ENCODE measurements at regions not wholly inside any gene's neighbourhood (a gene's known extent, or its start where the extent isn't known, plus 50 kb on each side); places are given as distances from the start of the nearest gene placed in this dataset.

DNA sequence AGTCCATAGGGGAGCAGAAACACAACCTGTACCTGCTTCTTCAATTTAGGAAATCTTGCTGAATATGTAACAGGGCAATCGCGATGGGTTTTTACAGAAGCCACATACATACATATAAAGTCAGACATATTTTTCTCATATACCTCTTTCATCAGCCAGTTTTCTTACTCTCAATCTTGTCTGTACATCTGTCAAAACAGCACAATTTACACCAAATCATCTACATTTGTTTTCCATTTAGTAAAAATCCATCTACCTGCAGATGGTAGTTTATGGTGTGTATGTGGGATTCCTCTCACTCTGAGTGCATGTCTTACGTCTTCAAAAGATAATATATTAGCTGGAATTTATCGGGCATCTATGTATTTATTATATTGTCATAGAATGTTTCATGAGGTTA lies 208.7 kb downstream of the ZPLD1 start:
- H3K4me1 ChIP-seq (ENCODE audit: control insufficient read depth in 1 of 2, insufficient read depth in 2 of 2, low read length in 2 of 2): no peaks in the 10 kb centered on the region

DNA sequence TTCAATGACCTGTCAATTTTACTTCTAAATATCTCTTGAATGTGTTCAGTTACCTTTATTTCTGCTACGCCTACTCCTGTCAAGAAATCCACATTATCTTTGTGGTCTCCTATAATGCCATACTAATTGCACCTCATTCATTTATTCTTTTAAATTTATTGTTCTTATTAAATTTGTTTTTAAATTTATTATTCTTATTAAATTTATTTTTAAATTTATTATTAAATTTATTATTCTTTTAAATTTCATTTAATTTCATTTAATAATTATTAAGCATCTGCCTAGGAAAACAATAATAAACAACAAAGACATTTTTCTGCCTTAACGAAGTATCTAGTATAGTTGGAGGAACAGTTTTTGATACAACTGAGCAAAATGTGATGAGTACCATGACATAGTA lies 211.7 kb downstream of the ZPLD1 start:
- Histone ChIP-seq H3K4me1 (ENCODE audit: control insufficient read depth in 1 of 2, insufficient read depth in 2 of 2, low read length in 2 of 2) (no peaks in the 10 kb centered on the region), H3K36me3 (ENCODE audit: control insufficient read depth in 1 of 2, insufficient read depth in 2 of 2, low read length in 2 of 2) (no peaks in the 10 kb centered on the region), H3K9me3 (ENCODE audit: control insufficient read depth in 1 of 2, low read length in 2 of 2) (no peaks in the 10 kb centered on the region), H3K4me3 (ENCODE audit: low read depth in 1 of 2, low read length in 2 of 2) (no peak overlapping the region), H3K9ac (ENCODE audit: low read depth in 1 of 2, low read length in 2 of 2) (no peak overlapping the region), H3K27ac (ENCODE audit: low read depth, low read length) (no peak overlapping the region), H3K27me3 (ENCODE audit: control insufficient read depth in 1 of 2, insufficient read depth in 2 of 2, low read length in 2 of 2) (no peaks in the 10 kb centered on the region)

More for the DNA sequence above, 208.7 kb downstream of the ZPLD1 start:
- H3K9ac ChIP-seq (ENCODE audit: low read depth in 1 of 2, low read length in 2 of 2): no peak overlapping the region
- no peaks in the 10 kb centered on the region for H3K36me3 ChIP-seq (ENCODE audit: control insufficient read depth in 1 of 2, insufficient read depth in 2 of 2, low read length in 2 of 2)
- H3K9me3 ChIP-seq (ENCODE audit: control insufficient read depth in 1 of 2, low read length in 2 of 2): no peaks in the 10 kb centered on the region
- no peak overlapping the region for H3K4me3 ChIP-seq (ENCODE audit: low read depth in 1 of 2, low read length in 2 of 2)
- H3K27me3 ChIP-seq (ENCODE audit: control insufficient read depth in 1 of 2, insufficient read depth in 2 of 2, low read length in 2 of 2): no peaks in the 10 kb centered on the region
- no peak overlapping the region for H3K27ac ChIP-seq (ENCODE audit: low read depth, low read length)

GRCh38 chr3:102660653-102661052 lies 225.8 kb downstream of the ZPLD1 start:
- Histone ChIP-seq H3K9ac (ENCODE audit: low read depth in 1 of 2, low read length in 2 of 2) (no peak overlapping the region), H3K9me3 (ENCODE audit: control insufficient read depth in 1 of 2, low read length in 2 of 2) (no peaks in the 10 kb centered on the region), H3K27ac (ENCODE audit: low read depth, low read length) (no peak overlapping the region), H3K4me3 (ENCODE audit: low read depth in 1 of 2, low read length in 2 of 2) (no peak overlapping the region), H3K36me3 (ENCODE audit: control insufficient read depth in 1 of 2, insufficient read depth in 2 of 2, low read length in 2 of 2) (no peaks in the 10 kb centered on the region), H3K27me3 (ENCODE audit: control insufficient read depth in 1 of 2, insufficient read depth in 2 of 2, low read length in 2 of 2) (no peaks in the 10 kb centered on the region), H3K4me1 (ENCODE audit: control insufficient read depth in 1 of 2, insufficient read depth in 2 of 2, low read length in 2 of 2) (no peaks in the 10 kb centered on the region)

DNA sequence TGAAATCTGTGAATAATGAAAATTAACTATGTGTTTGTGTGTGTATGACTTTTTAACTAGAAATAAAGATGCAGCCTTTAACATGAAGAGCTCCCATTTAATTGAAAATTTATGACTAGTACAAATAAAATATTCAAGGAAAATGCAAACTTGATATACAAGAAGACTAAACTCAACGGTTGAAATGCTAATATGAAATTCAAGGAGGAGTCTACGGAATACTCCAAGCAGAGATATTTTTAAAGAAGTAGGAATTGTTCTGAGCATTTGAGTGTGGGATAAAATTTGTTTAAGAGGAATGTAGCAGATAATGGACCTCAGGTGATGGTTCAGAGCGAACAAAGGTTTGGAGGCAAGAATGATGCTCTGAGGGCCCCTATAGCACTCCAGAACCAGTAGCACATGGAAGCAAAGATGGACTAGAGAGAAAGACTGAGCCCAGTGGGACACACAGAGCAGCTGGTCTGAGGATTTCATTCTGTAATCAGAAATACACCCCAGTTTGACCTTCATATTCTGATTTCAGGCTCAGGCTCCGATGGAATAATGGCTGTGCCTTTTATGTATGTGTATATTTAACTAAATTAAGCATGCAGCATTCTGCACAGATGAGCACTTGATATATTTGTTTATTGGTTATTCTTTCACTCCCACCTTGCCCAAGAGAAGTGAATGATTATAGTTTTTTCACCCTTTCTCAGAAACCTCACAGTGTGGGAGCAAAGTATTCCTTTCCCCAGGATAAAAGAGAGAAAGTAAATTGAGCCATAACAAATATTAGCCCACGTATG lies 227.1 kb downstream of the ZPLD1 start:
- Histone ChIP-seq H3K4me3 (ENCODE audit: low read depth in 1 of 2, low read length in 2 of 2) (no peak overlapping the region), H3K4me1 (ENCODE audit: control insufficient read depth in 1 of 2, insufficient read depth in 2 of 2, low read length in 2 of 2) (no peaks in the 10 kb centered on the region), H3K27me3 (ENCODE audit: control insufficient read depth in 1 of 2, insufficient read depth in 2 of 2, low read length in 2 of 2) (no peaks in the 10 kb centered on the region), H3K27ac (ENCODE audit: low read depth, low read length) (no peak overlapping the region), H3K9ac (ENCODE audit: low read depth in 1 of 2, low read length in 2 of 2) (no peak overlapping the region), H3K9me3 (ENCODE audit: control insufficient read depth in 1 of 2, low read length in 2 of 2) (no peaks in the 10 kb centered on the region), H3K36me3 (ENCODE audit: control insufficient read depth in 1 of 2, insufficient read depth in 2 of 2, low read length in 2 of 2) (no peaks in the 10 kb centered on the region)

- H3K4me1 ChIP-seq (ENCODE audit: control insufficient read depth in 1 of 2, insufficient read depth in 2 of 2, low read length in 2 of 2): no peaks in the 10 kb centered on the region
- no peaks in the 10 kb centered on the region for H3K9me3 ChIP-seq (ENCODE audit: control insufficient read depth in 1 of 2, low read length in 2 of 2)
- no peak overlapping the region for H3K4me3 ChIP-seq (ENCODE audit: low read depth in 1 of 2, low read length in 2 of 2)
- no peak overlapping the region for H3K9ac ChIP-seq (ENCODE audit: low read depth in 1 of 2, low read length in 2 of 2)
- no peak overlapping the region for H3K27ac ChIP-seq (ENCODE audit: low read depth, low read length)
- H3K27me3 ChIP-seq (ENCODE audit: control insufficient read depth in 1 of 2, insufficient read depth in 2 of 2, low read length in 2 of 2): no peaks in the 10 kb centered on the region
- H3K36me3 ChIP-seq (ENCODE audit: control insufficient read depth in 1 of 2, insufficient read depth in 2 of 2, low read length in 2 of 2): no peaks in the 10 kb centered on the region
These were observed 227.6 kb downstream of the ZPLD1 start for GRCh38 chr3:102662498-102662772.

DNA sequence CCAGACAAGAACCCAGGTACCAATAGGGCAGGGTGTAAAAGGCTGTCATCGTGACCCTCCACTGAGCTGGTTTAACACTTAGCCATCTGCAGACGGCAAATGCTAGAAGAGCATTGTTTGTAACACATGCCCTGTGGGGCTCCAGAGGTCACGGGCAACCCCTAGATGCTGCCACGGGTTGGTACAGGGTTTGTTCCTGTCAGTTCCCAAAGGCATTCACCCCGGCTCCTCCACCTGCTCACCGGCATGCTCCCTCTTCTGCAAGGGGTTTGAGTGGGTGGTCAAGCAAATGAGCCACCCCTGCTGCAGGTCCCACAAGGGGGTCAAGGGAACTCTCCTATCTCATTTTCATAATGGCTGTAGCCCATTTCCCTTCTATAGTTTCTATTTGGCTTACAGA lies 229.3 kb downstream of the ZPLD1 start:
- H3K9me3 ChIP-seq (ENCODE audit: control insufficient read depth in 1 of 2, low read length in 2 of 2): no peaks in the 10 kb centered on the region
- H3K27ac ChIP-seq (ENCODE audit: low read depth, low read length): no peak overlapping the region
- no peaks in the 10 kb centered on the region for H3K27me3 ChIP-seq (ENCODE audit: control insufficient read depth in 1 of 2, insufficient read depth in 2 of 2, low read length in 2 of 2)
- H3K36me3 ChIP-seq (ENCODE audit: control insufficient read depth in 1 of 2, insufficient read depth in 2 of 2, low read length in 2 of 2): no peaks in the 10 kb centered on the region
- no peaks in the 10 kb centered on the region for H3K4me1 ChIP-seq (ENCODE audit: control insufficient read depth in 1 of 2, insufficient read depth in 2 of 2, low read length in 2 of 2)
- no peak overlapping the region for H3K9ac ChIP-seq (ENCODE audit: low read depth in 1 of 2, low read length in 2 of 2)
- H3K4me3 ChIP-seq (ENCODE audit: low read depth in 1 of 2, low read length in 2 of 2): no peak overlapping the region

DNA sequence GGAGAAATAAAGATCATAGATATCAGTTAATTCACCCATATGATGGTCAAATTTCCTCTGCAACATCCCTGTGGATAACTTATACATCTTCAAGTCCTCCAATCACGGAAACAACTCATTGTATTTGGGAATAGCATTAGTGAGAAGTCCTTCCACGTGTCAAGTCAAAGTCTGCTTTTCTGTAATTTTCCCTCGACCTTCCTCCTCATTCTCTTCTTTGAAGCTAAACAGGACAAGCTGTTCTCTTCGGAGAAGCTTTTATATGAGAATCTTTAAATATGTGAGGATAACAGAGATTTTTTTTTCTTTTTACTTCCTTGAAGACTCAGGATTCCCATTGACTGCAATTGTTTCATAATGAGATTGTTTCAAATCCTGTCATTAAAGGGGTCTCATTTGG lies 230.4 kb downstream of the ZPLD1 start:
- Histone ChIP-seq H3K27ac (ENCODE audit: low read depth, low read length) (no peak overlapping the region), H3K4me3 (ENCODE audit: low read depth in 1 of 2, low read length in 2 of 2) (no peak overlapping the region), H3K9ac (ENCODE audit: low read depth in 1 of 2, low read length in 2 of 2) (no peak overlapping the region), H3K4me1 (ENCODE audit: control insufficient read depth in 1 of 2, insufficient read depth in 2 of 2, low read length in 2 of 2) (no peaks in the 10 kb centered on the region), H3K9me3 (ENCODE audit: control insufficient read depth in 1 of 2, low read length in 2 of 2) (no peaks in the 10 kb centered on the region), H3K36me3 (ENCODE audit: control insufficient read depth in 1 of 2, insufficient read depth in 2 of 2, low read length in 2 of 2) (no peaks in the 10 kb centered on the region), H3K27me3 (ENCODE audit: control insufficient read depth in 1 of 2, insufficient read depth in 2 of 2, low read length in 2 of 2) (no peaks in the 10 kb centered on the region)

- Histone ChIP-seq H3K4me1 (ENCODE audit: control insufficient read depth in 1 of 2, insufficient read depth in 2 of 2, low read length in 2 of 2) (no peaks in the 10 kb centered on the region), H3K9ac (ENCODE audit: low read depth in 1 of 2, low read length in 2 of 2) (no peak overlapping the region), H3K36me3 (ENCODE audit: control insufficient read depth in 1 of 2, insufficient read depth in 2 of 2, low read length in 2 of 2) (no peaks in the 10 kb centered on the region), H3K27me3 (ENCODE audit: control insufficient read depth in 1 of 2, insufficient read depth in 2 of 2, low read length in 2 of 2) (no peaks in the 10 kb centered on the region), H3K9me3 (ENCODE audit: control insufficient read depth in 1 of 2, low read length in 2 of 2) (no peaks in the 10 kb centered on the region), H3K4me3 (ENCODE audit: low read depth in 1 of 2, low read length in 2 of 2) (no peak overlapping the region), H3K27ac (ENCODE audit: low read depth, low read length) (no peak overlapping the region)
These were observed 233.4 kb downstream of the ZPLD1 start for GRCh38 chr3:102668247-102668646.

DNA sequence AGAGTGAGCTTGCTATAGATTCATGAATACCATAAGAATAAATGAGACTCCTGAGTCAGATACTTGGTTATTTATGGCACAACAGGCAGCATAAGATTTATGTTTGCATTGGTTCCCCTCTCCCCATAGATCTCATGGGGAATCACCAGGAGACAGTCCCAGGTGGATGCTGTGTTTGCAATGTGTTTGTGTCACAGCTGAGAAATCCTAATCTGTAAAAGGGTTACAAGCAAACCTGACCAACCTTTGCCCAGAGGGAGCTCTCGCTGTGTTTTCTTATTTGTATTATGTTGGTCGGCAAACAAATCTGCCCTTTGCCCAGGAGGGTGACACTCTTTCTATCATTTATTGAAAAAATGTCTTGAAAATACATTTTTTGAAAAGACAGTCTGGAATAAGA lies 236.2 kb downstream of the ZPLD1 start:
- H3K4me1 ChIP-seq (ENCODE audit: control insufficient read depth in 1 of 2, insufficient read depth in 2 of 2, low read length in 2 of 2): no peaks in the 10 kb centered on the region
- no peaks in the 10 kb centered on the region for H3K27me3 ChIP-seq (ENCODE audit: control insufficient read depth in 1 of 2, insufficient read depth in 2 of 2, low read length in 2 of 2)
- no peaks in the 10 kb centered on the region for H3K9me3 ChIP-seq (ENCODE audit: control insufficient read depth in 1 of 2, low read length in 2 of 2)
- no peak overlapping the region for H3K27ac ChIP-seq (ENCODE audit: low read depth, low read length)
- H3K36me3 ChIP-seq (ENCODE audit: control insufficient read depth in 1 of 2, insufficient read depth in 2 of 2, low read length in 2 of 2): no peaks in the 10 kb centered on the region
- no peak overlapping the region for H3K4me3 ChIP-seq (ENCODE audit: low read depth in 1 of 2, low read length in 2 of 2)
- H3K9ac ChIP-seq (ENCODE audit: low read depth in 1 of 2, low read length in 2 of 2): no peak overlapping the region

DNA sequence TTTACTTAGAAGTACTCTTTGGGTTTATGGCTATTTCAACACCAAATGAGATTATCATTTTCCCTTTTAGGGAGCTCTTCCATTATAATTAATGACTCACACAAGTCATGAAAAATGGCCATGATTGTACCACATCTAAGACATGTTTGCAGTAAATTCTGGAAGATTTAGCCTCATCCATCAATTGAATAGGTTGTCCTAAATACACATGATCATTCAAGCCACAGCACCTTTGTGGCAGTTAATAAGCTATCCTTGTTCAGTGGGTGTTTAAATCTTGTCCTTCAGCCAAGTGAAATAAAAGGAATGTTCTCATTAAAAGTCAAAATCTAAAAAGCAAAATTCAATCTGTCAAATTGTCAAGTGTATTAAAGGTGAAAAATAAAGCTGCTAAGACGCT lies 237.5 kb downstream of the ZPLD1 start:
- Histone ChIP-seq H3K27me3 (ENCODE audit: control insufficient read depth in 1 of 2, insufficient read depth in 2 of 2, low read length in 2 of 2) (no peaks in the 10 kb centered on the region), H3K36me3 (ENCODE audit: control insufficient read depth in 1 of 2, insufficient read depth in 2 of 2, low read length in 2 of 2) (no peaks in the 10 kb centered on the region), H3K9ac (ENCODE audit: low read depth in 1 of 2, low read length in 2 of 2) (no peak overlapping the region), H3K9me3 (ENCODE audit: control insufficient read depth in 1 of 2, low read length in 2 of 2) (no peaks in the 10 kb centered on the region), H3K4me3 (ENCODE audit: low read depth in 1 of 2, low read length in 2 of 2) (no peak overlapping the region), H3K27ac (ENCODE audit: low read depth, low read length) (no peak overlapping the region), H3K4me1 (ENCODE audit: control insufficient read depth in 1 of 2, insufficient read depth in 2 of 2, low read length in 2 of 2) (no peaks in the 10 kb centered on the region)
